ENCODE measurements at regions not wholly inside any gene's neighbourhood (a gene's known extent, or its start where the extent isn't known, plus 50 kb on each side); places are given as distances from the start of the nearest gene placed in this dataset.

DNA sequence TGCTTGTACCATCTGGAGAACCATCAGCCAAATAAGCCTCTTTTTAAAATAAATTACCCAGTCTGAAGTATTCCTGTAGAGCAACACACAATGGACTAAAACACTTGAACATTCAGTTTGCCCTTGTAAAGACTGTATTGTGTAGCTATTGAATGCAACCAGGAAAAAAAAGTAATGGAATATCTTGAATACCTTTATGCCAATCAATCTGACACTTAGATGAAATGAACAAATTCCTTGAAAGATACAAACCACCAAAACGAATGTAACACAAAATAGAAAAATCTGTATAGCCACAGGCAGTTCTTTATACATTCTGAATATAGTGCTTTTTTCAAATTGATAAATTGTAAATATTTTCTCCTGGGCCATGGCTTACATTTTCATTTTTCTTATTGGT, 63.3 kb upstream of the KCNJ16 start:
- DNase-seq: no peak
- no peaks in the 10 kb centered on the region for H3K9me3 Mint-ChIP-seq
- CTCF ChIA-PET: no interaction called here
- no peaks in the 10 kb centered on the region for H3K36me3 Mint-ChIP-seq (ENCODE audit: low read depth)
- POLR2A ChIA-PET: no interaction called here
- no peak overlapping the region for H3K27ac Mint-ChIP-seq
- no peaks in the 10 kb centered on the region for H3K27me3 Mint-ChIP-seq
- no peak overlapping the region for H3K4me3 Mint-ChIP-seq
- H3K4me1 Mint-ChIP-seq: no peaks in the 10 kb centered on the region

DNA sequence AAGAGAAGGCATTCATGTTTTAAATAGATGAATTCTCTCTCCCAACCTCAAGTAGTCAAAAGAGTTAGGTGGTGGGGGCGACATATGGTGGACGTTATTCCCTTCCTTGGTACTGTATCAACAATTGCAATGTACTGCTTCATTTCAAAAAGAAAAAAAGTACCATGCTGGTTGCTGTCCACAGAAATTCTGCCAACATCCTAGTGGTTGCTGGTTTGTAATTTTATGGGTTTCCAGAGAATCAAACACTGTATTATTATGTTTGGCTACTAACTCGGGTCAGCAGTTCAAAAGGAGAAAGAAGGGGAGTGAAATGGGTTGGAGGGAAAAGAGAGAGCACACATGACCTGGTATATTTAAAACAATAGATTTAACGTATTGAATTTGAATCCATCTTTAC, 61.1 kb upstream of the KCNJ16 start:
- CTCF ChIA-PET: no interaction called here
- Mint-ChIP-seq H3K36me3 (ENCODE audit: low read depth) (no peaks in the 10 kb centered on the region), H3K4me3 (no peak overlapping the region), H3K4me1 (no peaks in the 10 kb centered on the region), H3K27me3 (no peaks in the 10 kb centered on the region), H3K27ac (no peak overlapping the region), H3K9me3 (no peaks in the 10 kb centered on the region)
- POLR2A ChIA-PET: no interaction called here
- no peak for DNase-seq

DNA sequence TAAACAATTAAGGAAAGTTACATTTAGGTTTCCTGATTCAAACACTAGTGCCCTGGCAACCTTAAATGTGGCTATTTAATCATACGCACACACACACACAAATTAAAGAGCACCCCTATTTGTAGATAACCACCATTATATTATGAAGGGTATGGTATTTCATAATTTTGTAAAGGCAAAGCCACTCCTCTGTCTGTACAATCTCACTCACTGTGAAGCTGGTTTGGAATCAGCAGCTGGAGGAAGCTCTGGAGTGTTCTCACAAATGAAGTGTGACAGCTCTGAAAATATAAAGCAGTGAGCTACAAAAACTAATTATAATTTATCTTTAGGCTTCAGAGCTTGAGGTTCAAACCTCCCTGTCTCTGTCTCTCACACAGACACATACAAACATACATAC, 57.9 kb upstream of the KCNJ16 start:
- Mint-ChIP-seq H3K4me3 (no peak overlapping the region), H3K27me3 (no peaks in the 10 kb centered on the region), H3K4me1 (no peaks in the 10 kb centered on the region), H3K9me3 (no peaks in the 10 kb centered on the region), H3K36me3 (ENCODE audit: low read depth) (no peaks in the 10 kb centered on the region), H3K27ac (no peak overlapping the region)
- POLR2A ChIA-PET: no interaction called here
- DNase-seq: no peak
- CTCF ChIA-PET: no interaction called here

DNA sequence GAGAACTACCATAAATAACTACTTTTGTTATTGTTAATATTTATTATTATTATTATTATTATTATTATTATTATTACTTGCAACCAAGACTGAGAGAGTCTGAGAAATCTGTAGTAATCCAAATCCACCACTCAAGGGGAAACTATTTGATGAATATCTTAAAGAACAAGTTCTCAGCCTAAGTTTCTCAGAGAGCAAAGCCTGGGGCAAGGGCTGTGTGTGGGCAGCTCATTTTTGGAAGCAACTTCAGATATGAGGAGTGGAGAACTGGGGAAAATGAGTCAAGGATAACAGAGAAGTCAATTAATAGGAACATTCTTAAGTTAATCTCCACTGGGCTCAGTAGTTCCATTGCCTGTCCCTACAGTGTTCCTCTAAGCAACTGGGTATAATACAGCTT, 57.1 kb upstream of the KCNJ16 start:
- H3K4me3 Mint-ChIP-seq: no peak overlapping the region
- DNase-seq: no peak
- H3K27me3 Mint-ChIP-seq: no peaks in the 10 kb centered on the region
- H3K9me3 Mint-ChIP-seq: no peaks in the 10 kb centered on the region
- H3K4me1 Mint-ChIP-seq: no peaks in the 10 kb centered on the region
- H3K36me3 Mint-ChIP-seq (ENCODE audit: low read depth): no peaks in the 10 kb centered on the region
- no peak overlapping the region for H3K27ac Mint-ChIP-seq
- CTCF ChIA-PET: no interaction called here
- POLR2A ChIA-PET: no interaction called here

DNA sequence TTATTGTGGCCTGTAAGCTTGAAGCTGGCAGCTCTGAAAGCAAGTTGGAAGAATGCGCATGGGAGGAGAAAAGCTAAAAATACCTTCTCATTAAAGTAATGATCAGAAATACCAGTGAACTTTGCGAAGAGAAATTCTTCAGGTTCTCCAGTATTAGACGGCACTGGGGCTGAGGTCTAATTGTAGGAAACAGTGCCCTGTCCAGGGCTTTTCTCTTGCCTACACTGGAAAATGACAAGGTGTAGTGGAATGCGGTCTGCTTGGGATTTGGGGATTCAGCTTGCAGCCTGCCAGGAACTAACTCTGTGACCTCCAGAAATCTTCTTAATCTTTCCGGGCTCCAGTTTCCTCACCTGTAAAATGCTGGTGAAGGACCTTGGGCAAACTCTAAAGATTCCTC, 53.3 kb upstream of the KCNJ16 start:
- POLR2A ChIA-PET: no interaction called here
- Mint-ChIP-seq H3K4me3 (no peak overlapping the region), H3K27me3 (no peaks in the 10 kb centered on the region), H3K9me3 (no peaks in the 10 kb centered on the region), H3K36me3 (ENCODE audit: low read depth) (no peaks in the 10 kb centered on the region), H3K27ac (no peak overlapping the region), H3K4me1 (no peaks in the 10 kb centered on the region)
- CTCF ChIA-PET: no interaction called here
- DNase-seq: no peak

DNA sequence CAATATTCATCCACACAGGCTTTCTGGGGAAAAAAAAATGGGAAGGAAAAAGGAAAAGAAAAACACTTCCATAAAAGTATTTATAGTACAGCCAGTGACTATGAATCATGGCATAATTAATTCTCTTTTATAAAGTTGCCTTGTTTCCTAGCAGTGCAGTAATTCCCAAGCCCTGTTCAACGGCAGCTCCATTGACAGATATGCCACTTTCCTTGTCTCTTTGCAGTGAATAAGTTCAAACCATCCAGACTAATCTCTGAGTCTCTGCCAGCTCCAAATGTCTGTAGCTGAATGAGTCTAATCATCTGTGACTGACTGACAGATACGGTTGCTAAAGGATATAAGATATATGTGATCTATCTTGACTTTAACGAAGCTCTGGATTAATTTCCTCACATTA, 52.9 kb upstream of the KCNJ16 start:
- POLR2A ChIA-PET: no interaction called here
- CTCF ChIA-PET: no interaction called here
- no peaks in the 10 kb centered on the region for H3K9me3 Mint-ChIP-seq

DNA sequence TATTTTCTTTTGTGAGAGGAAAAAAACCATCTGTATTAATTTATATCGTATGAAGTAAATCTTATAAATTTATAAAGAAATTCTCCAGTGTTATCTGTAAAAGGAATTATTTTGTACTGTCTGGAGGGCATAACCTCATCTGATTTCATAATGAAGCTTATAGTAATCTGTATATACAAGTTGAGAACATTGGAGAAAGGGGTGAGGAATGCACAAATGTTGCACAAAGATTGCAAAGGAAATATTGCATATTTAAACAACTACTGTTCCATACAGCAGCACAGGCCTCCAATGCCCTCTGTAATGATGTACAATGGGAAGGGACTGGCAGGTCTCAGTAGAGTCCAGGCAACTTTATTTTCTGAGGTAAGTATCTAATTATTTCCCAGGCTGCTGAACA, 50.8 kb upstream of the KCNJ16 start:
- ChIA-PET POLR2A (no interaction called here), CTCF (no interaction called here)
- no peak for DNase-seq
- H3K4me1 Mint-ChIP-seq: no peaks in the 10 kb centered on the region
- H3K27me3 Mint-ChIP-seq: no peaks in the 10 kb centered on the region
- H3K27ac Mint-ChIP-seq: no peak overlapping the region
- H3K4me3 Mint-ChIP-seq: no peak overlapping the region
- no peaks in the 10 kb centered on the region for H3K36me3 Mint-ChIP-seq (ENCODE audit: low read depth)
- peaks cover 2% of the 10 kb centered on the region for H3K9me3 Mint-ChIP-seq

More for the DNA sequence above, 52.9 kb upstream of the KCNJ16 start:
- H3K4me3 Mint-ChIP-seq: no peak overlapping the region
- no peaks in the 10 kb centered on the region for H3K36me3 Mint-ChIP-seq (ENCODE audit: low read depth)
- H3K27ac Mint-ChIP-seq: no peak overlapping the region
- no peaks in the 10 kb centered on the region for H3K4me1 Mint-ChIP-seq
- H3K27me3 Mint-ChIP-seq: no peaks in the 10 kb centered on the region
- DNase-seq: no peak
